Globus pallidus (tissue), 1 donor: ENCODE measurements at regions not wholly inside any gene's neighbourhood (a gene's known extent, or its start where the extent isn't known, plus 50 kb on each side); places are given as distances from the start of the nearest gene placed in this dataset.
A peak's percentile ranks its signal among the peaks of the same experiment; 100 is the strongest.
"Not testable (repeated sequence)": the region's sequence is repeated elsewhere in the genome, so short reads cannot be mapped to it uniquely, and the experiment has no call there.

Experiments used
- DNase-seq: peaks from one replicate; pipeline ENCODE4 v3.0.0-alpha.2; 2015; ENCODE audit warnings: low spot score

- no peak for DNase-seq
Measured at GRCh38 chr16:50497592-50497991, 50.6 kb upstream of the NKD1 start.

- no peak for DNase-seq
Measured at GRCh38 chr16:50496990-50497389, 51.2 kb upstream of the NKD1 start.

GRCh38 chr16:50495673-50496072 lies 52.5 kb upstream of the NKD1 start:
- no peak for DNase-seq

- no peak for DNase-seq
Measured at GRCh38 chr16:50494501-50495491, 53.4 kb upstream of the NKD1 start.

- no peak for DNase-seq
Measured at GRCh38 chr16:50491516-50491915, 56.7 kb upstream of the NKD1 start.

- DNase-seq: no peak
Measured at GRCh38 chr16:50490828-50491227, 57.4 kb upstream of the NKD1 start.

GRCh38 chr16:50489182-50489581 lies 59.0 kb upstream of the NKD1 start:
- DNase-seq: no peak

- DNase-seq: no peak
Measured at GRCh38 chr16:50487528-50487927, 60.7 kb upstream of the NKD1 start.

GRCh38 chr16:50486162-50486561 lies 62.0 kb upstream of the NKD1 start:
- DNase-seq: not testable (repeated sequence)

GRCh38 chr16:50485232-50485631 lies 63.0 kb upstream of the NKD1 start:
- no peak for DNase-seq

GRCh38 chr16:50482271-50482670 lies 65.9 kb upstream of the NKD1 start:
- no peak for DNase-seq

- peak; percentile 90 for DNase-seq
Measured at GRCh38 chr16:50480206-50480605, 68.0 kb upstream of the NKD1 start.

- peak; percentile 42 for DNase-seq
Measured at GRCh38 chr16:50479771-50480170, 68.4 kb upstream of the NKD1 start.

GRCh38 chr16:50478773-50479149 lies 69.4 kb upstream of the NKD1 start:
- no peak for DNase-seq

GRCh38 chr16:50478075-50478772 lies 70.0 kb upstream of the NKD1 start:
- DNase-seq: no peak

GRCh38 chr16:50476486-50477255 lies 71.5 kb upstream of the NKD1 start:
- no peak for DNase-seq

- DNase-seq: no peak
Measured at GRCh38 chr16:50475170-50475569, 73.0 kb upstream of the NKD1 start.

GRCh38 chr16:50474138-50474537 lies 74.1 kb upstream of the NKD1 start:
- DNase-seq: no peak

- no peak for DNase-seq
Measured at GRCh38 chr16:50473356-50473945, 74.7 kb upstream of the NKD1 start.

GRCh38 chr16:50472472-50472871 lies 75.7 kb upstream of the NKD1 start:
- no peak for DNase-seq

GRCh38 chr16:50470687-50471086 lies 77.5 kb upstream of the NKD1 start:
- no peak for DNase-seq

GRCh38 chr16:50469744-50470321 lies 78.4 kb upstream of the NKD1 start:
- peak; percentile 72 for DNase-seq
